ENCODE measurements at regions not wholly inside any gene's neighbourhood (a gene's known extent, or its start where the extent isn't known, plus 50 kb on each side); places are given as distances from the start of the nearest gene placed in this dataset.

DNA sequence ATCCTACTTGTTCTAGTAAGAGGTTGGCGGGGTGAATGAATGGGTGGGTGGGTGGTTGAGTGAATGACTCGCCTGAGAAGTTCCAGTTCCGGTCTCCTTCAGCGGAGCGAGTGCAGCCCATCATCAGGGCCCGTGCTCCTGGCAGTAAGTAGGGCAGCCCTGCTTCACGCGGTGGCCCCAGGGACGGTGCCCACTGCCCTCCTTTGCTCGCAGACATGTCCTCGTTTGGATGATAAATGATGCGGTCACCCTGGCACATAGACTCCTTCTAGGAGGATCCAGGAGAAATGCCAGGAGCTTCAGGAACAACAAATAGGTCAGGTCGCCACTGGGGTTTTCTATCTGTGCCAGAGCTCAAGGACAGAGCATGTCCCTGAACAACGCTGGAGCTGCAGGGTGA is 370.8 kb downstream of the CTTN start:
- TF ChIP-seq, protein P1, sequence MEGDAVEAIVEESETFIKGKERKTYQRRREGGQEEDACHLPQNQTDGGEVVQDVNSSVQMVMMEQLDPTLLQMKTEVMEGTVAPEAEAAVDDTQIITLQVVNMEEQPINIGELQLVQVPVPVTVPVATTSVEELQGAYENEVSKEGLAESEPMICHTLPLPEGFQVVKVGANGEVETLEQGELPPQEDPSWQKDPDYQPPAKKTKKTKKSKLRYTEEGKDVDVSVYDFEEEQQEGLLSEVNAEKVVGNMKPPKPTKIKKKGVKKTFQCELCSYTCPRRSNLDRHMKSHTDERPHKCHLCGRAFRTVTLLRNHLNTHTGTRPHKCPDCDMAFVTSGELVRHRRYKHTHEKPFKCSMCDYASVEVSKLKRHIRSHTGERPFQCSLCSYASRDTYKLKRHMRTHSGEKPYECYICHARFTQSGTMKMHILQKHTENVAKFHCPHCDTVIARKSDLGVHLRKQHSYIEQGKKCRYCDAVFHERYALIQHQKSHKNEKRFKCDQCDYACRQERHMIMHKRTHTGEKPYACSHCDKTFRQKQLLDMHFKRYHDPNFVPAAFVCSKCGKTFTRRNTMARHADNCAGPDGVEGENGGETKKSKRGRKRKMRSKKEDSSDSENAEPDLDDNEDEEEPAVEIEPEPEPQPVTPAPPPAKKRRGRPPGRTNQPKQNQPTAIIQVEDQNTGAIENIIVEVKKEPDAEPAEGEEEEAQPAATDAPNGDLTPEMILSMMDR (IDR thresholded peaks at IDR 0.05; ENCODE audit: insufficient read depth, low read depth, low read length): no peak
- TF ChIP-seq EZH2 (IDR thresholded peaks at IDR 0.05; ENCODE audit: insufficient read depth, low read length): no peak
